DMS114 treated with DMSO at 0.1 percent for 48 hours (cell line): ENCODE measurements at regions not wholly inside any gene's neighbourhood (a gene's known extent, or its start where the extent isn't known, plus 50 kb on each side); places are given as distances from the start of the nearest gene placed in this dataset.

Experiments
- DNase-seq: peaks from one replicate; lab custom pipeline; 2025; ENCODE audit not compliant: unreplicated experiment; lab: John Stamatoyannopoulos, UW

DNA sequence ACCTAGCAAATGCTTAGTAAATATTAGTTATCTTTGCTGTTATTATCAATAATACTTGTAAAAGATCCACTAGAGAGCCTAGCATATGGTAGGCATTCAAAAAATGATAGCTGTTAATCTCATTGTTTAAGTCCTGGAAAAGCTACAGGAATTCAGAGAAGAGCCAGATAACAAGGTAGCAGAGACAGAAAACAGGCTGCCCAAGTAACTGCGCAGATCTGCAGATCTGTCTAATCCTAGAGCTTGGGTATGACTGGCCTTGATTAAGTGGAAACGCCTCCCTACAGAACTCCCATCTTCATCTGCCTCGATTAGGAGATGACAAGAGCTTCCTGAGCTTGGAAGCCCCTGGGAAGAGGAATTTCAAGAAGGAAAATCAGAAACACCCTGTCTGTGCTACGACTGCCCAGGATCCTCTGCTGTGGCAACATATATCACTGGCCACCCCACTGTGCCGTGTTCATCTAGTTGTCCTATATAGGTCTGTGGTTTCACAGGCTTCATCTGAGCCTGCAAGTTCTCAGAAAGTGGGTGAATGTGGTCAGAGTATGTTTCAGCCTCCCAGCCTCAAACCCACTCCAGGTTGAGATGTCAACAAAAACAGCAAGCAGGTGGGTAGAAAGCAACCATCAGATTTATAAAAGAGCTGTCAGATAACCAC, 151.5 kb upstream of the PKDCC start:
- no peak for DNase-seq

DNA sequence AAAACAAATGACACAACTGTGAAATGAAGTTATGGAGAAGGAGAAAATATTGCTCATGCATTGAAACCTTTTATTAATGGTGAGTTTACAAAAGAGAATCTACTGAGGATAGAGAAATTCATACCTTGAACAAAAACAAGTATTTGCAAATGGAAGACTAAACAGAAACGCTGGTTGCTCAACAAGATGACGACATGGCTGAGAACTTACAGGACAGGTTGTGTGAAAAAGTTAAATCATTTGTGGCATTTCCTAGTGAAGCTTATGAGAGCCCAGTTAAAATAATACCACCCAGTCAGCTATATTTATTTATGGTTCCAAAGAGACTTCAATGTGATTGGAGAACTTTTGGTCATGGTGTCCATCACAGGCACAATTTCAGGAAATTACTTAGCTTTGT, 148.6 kb upstream of the PKDCC start:
- DNase-seq, result no peak

DNA sequence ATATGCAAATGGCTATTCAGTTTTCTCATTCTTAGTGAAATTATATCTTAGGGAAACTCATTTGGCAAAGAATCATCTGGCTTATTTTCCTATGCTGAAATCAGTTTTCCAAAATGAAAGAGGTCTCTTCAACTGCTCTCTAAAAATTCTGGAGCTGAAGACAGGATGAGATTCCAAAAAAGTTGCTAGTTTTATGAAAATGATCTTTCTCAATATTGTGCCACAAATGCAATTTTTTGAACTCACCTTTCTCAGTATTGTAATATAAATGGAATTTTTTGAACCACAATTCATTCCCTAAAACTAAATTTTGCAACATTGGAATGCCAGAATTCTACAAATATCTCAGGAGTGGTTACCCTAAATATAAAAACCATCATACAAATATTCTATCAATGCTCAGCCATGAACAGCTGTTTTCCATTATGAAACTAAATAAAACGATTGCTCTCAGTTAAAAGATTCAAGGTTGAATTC, 147.7 kb upstream of the PKDCC start:
- DNase-seq, result no peak

DNA sequence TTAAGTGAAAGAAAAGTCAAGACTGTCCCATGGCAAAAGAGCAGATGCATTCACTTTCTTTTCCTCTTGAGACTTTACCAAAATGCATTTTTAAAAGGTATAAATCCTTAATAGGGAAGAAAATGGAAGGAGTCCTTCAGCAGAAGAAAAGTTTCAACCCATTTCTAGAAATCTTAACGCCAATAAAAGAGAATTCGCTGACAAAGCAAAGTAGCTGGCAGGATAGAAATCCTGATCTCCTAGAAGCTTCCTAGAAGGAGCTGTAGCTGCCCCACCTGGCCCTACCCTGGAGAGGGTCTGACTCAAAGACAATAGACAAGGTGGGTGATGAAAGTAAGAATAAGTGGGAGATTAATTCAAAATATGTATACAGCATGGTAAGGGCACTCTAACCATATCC, 144.9 kb upstream of the PKDCC start:
- no peak for DNase-seq

DNA sequence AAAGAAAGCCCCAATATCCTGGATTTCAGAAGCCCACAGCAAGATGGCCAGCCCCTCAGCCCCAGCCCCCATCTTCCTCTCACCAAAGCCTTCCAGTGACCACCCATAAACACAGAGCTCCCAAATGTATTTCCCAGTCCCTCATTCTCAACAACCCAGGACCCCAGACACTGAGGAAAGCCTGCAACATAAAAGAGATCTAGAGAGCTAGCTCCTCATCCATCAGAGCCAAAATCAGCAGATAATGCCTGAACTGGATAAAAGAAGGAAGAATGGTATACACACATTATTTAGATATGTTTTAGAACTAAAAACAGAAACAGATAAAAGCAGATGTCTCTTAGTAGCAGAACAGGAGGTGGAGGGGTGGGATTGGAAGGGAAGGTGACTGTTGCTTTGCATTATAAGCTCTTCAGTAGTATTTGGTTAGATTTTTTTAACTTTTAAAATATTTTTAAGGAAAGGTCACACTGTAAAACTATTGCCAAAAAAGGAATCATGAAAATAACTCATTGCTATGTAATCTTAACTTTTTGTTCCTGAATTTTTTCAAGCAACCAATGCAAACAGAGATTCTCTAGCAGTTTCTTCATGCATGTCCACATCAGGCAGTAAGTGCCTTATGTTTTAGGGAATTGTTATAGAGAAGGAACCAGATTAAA, 144.2 kb upstream of the PKDCC start:
- DNase-seq, result no peak

DNA sequence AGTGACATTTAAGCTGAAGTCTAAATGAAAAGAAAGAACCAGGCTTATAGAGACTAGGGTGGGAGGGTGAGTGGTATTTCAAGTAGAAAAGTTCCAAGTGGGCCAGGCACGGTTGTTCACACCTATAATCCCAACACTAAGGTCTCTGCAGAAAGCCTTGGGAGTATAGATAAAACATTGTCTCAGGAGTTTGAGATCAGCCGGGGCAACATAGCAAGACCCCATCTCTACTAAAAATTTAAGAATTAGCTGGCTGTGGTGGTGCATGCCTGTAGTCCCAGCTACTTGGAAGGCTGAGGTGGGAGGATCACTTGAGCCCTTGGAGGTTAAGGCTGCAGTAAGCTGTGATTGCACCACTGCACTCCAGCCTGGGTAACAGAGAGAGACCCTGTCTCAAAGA, 143.4 kb upstream of the PKDCC start:
- DNase-seq, result no peak

DNA sequence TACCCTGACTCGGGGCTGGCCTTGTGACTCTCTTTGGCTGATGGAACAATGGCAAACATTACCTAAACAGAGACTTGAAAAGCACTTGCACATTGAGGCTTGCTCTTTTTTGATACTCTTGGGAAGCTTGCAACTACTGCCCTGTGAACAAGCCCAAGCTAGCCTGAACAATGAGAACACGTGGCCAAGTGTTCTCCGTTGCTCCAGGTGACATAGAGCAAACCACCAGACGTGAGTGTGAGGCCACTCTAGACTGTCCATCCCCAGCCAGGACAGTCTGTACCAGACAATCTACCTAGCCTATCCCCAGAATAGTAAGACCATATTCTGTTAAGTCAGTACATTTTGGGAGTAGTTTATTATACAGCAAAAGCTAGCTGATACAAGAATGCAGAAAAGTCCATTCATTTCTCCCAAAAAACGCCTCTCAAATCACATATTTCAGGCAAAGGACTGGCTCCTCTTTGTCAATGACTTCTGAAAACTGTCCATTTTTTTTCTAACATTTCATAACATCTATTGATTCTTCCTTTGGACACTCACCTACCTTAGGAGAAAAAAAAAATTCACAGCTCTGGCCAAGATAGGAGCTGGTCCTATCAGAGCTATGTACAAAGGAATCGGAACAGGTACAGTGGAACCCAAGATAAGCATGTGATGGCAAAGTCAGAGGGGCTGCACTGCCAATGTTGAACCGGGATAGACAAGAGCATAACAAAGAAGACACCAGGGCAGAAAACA, 142.1 kb upstream of the PKDCC start:
- DNase-seq, result no peak

DNA sequence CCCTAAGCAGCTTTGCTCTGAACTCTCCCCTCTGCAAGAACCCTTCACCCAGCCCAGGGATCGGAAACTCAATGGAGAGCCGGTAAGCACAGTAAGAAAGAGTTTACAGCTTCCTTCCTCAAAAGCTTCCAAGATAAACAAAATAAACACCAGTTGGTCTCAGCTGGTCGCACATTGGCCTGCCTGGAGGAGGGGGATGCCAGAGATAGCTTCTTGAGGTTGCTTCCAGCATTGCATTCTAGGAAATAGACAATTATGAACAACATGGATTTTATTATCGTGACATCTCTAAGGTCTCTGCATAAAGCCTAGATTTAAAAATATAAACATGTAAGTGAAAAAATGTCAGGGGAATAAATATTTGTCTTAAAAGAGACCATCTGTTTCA, 141.5 kb upstream of the PKDCC start:
- no peak for DNase-seq

DNA sequence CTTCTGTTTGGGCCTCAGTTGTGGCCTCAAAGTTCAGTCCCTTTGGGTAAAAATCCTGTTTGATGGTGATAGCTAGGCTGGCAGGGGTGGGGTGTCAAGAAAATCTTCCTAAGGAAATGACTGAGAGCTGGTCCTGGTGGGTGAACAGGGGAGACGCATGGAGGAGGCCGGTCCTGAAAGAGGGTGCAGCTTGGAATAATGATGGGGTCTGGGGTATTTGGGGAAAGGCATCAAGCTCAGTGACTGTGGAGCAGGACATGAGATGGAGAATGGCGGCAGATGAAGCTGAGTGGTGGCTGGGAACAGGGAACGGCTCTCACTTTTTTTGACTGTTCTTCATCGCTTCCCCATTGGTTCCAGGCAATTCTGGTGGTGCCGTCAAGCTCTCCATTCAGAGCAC, 140.7 kb upstream of the PKDCC start:
- DNase-seq, result no peak

DNA sequence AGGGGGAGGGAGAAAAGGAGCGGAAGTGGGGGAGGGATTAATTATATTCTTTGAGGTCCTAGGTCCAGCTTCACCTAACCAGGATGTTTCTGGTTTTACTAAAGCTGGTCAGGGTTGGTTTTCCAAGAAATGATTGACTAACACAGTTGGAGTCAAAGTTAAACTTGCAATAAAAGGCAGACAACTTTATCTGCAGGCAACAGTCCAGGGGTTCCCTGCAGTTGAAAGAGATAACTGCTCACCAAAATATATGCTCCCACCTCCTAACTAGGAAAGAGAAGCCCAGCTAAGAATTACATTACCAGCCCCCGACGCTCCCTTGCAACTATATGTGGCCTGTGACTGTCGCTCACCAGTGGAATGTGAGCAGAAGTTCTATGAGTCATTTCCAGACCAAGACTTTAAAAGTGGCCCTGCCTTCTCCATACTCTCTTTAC, 140.0 kb upstream of the PKDCC start:
- DNase-seq, result no peak

DNA sequence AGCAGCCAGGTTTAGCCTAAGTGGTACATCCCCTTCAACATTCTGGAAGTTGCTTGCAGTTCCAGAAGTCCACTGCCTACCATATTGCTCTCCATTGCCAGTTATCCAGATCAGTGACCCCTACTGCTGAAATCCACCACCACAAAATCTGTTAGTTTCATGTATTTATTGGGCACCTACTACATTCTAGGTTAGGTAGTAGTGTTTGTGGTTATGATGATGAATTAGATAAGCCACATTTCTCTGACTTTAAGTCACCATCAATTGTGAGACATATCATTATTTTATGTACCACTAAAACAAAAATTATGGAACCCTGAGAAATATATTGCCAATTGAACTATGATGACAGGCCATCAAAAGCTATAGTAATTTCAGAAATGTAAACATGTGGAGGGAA, 139.5 kb upstream of the PKDCC start:
- no peak for DNase-seq

DNA sequence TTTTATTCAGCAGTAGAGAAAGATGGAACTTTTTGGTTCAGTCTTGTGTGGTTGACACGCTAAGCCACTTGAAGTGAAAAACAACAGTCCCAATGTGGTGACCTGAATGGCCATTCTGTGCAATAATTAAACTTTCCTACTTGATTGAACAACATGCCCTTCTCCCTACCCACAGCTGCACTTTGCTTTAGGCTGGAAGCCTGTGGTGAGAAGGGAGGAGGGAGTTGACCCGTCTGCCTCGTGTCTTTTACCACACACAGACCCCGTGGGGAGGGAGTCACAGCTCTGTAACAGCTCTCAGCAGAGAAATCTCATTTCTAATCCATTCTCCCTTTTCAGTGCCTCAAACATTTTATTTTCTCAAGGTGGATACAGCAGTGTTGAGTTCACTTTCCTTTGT, 138.2 kb upstream of the PKDCC start:
- no peak for DNase-seq

DNA sequence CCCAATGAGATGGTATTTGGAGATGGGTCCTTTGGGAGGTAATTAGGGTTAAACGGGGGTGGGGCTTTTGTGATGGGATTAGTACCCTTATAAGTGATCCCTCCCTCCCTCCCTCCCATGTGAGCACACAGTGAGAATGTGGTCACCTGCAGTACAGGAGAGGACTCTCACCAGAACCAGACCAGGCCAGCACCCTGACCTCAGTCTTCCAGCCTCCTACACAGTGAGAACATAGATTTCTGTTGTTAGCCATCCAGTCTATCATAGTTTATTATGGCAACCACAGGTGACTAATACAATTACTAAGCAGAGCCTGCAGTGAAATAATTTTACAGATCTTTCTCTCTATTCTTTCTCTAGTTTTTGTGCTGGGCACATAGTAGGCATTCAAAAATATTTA, 137.7 kb upstream of the PKDCC start:
- no peak for DNase-seq

DNA sequence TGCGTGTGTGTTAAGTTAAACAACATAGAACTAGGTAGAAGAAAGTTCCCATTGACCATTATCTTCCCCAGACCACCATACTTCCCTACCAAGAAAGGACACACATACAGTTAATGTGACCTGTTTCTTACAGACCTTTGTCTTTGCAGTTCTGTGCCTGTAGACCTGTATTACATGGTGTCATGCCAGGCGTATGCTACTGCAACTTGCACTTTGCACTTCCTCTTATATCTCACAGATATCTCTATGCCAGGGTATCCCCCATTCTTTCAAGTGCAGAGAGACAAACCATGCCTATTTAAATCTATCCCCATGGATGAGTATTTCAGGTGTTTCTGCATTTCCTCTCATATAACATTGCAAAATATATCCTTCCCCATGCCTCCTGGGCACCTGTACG, 136.8 kb upstream of the PKDCC start:
- no peak for DNase-seq

DNA sequence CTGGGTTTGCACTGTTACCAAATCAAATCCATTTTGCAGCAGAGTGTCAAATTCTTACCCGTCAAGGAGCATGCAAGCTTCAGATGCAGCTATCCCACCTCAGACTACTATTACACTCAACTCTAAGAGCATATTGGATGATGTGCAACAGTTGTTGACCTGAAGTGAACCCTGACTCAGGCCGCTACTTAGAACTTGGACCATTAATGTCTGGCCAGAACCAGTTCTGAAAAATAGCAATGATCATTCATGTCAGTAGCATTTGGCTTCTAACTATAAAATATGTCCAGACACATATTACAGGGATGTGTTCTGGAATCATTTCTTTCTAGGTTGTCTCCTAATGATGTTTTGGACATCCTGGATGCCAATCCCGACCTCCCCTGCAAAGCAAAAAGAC, 135.5 kb upstream of the PKDCC start:
- DNase-seq, result no peak

DNA sequence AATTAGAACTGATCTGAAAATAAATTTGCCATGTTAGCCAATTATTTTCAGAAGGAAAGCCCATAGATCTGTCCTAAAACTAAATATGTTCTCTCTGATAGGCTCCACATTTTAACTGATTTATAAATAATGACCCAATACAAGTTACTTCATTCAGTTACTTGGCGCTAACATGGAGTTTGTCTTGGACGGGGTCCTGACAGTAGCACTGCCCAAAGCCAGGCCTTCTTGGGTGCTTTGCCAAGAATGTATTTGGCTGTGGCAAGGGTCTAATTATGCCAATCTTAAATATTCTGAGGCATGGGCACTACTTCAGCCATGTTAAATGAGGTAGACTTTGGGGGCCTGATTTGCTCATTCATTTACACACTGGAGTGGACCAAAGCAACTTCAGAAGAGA, 135.0 kb upstream of the PKDCC start:
- no peak for DNase-seq

DNA sequence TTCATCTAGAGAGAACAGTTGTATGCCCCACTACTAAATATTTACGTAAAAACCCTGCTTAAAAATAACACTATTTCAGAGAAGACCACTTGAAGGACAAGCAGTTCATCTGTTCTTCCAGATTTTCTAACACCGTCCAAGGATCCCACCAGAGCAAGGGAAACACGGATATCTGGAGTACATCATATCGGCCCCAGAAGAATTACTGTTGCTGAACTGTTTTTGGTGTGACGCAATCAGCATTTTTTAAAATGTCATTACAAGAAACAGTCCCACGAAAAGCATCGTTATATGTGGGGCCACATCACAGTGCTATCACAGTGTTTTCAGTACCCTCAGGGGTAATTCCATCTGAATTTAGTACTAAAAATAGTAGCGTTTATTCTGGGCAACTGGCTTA, 134.5 kb upstream of the PKDCC start:
- DNase-seq, result no peak

DNA sequence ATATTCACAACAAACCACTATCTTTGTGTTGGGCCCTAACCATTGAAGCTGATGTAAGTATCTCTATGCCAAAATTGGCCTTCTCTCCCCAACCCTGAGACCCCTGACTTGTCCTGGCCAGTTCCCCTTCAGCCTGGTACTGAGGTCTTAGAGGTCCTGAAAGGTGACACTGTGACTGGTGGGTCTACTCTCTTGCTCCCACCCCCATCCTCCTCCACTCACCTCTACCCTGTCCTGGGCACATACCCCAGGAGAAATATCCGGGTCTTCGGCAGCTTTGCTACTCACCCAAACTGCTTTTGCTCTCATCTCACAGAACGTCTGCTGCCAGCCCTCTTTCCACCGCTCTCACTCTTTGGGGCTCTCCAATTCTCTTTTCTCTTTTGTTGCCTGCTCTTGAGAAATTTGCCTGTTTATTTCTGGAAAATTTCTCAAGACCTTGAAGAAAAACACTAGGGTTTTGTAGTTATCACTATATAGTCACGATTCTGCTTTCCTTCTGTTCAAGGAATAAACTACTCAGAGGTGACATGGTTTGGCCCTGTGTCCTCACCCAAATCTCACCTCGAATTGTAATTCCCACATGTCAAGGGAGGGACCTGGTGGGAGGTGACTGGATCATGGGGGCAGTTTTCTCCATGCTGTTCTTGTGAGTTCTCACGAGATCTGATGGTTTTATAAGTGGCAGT, 133.8 kb upstream of the PKDCC start:
- DNase-seq, result no peak

DNA sequence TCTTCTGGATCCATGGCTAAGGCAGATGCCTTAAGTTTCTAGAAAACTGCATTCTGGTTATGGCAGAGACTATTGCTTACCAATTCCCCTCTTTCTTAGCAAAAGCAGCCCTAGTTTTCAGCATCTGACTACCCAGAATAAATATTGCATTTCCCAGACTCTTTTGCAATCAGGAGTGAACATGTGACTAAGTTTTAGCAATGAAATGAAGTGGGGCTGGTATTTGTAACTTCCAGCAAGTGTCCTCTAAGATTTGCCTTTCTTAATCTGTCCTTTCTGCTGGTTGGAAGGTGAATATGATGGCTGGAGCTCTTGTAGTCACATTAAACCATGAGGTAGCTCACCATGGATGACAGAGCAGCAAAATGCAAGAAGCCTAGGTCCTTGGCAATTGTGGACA, 132.9 kb upstream of the PKDCC start:
- DNase-seq, result no peak

DNA sequence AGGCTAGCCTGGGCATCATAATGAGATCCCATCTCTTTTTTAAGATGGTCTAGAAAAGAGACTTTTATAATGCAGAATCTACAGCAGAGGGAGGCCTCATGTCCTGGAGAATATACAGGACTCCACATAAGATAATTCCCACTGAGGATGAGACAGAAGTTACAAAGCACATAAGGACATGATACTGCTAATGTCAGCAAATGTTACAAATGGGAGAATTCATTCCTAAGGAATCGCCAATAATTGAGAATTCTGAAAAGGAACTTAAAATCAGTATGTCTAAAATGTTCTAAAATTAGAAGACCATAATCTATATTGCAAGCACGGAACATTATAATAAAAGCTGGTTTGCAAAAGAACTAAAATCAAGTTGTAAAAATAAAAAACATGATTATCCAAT, 131.6 kb upstream of the PKDCC start:
- no peak for DNase-seq

DNA sequence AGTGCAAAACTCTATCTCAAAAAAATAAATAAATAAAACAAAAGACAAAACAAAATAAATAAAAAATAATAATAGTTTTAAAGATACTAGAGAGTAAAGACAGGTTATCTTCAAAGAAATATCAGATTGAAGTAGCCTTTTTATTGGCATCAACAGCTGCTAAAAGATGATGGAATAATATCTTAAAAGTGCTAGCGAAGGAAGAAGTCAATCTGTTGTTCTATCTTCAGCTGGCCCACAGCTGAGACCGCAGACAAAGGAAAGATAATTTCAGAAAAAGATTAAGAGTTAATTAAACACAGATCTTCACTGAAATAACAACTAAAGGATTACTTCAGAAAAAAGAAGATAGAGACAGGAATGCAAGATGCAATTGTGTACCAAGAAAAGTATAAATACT, 130.2 kb upstream of the PKDCC start:
- no peak for DNase-seq

DNA sequence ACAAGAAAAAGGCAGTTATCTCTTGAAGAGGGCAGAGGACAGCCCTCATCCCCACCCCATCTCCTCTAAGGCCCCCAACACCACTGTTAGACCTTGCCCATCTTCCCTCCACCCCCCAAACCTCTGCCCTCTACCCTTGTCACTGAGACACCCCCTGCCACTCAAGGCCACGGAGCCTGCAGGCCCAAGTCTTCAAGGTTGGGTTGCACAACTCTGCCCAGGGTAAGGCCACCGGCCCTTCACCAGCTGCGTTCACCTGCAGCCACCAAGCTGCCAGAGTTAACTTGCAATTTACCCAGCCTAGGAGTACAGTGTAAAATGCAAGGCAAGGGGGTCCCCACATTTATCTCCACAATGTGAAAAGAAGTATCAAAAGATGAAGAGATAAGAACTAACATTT, 128.7 kb upstream of the PKDCC start:
- DNase-seq, result no peak
